HG02973 (cell line): ENCODE measurements at regions not wholly inside any gene's neighbourhood (a gene's known extent, or its start where the extent isn't known, plus 50 kb on each side); places are given as distances from the start of the nearest gene placed in this dataset.
"Not testable (repeated sequence)": the region's sequence is repeated elsewhere in the genome, so short reads cannot be mapped to it uniquely, and the experiment has no call there.

ENCODE experiments used
- ATAC-seq: cut with Tn5 transposase; IDR thresholded peaks from one replicate; pipeline ENCODE4 v1.9.1; 2021; ENCODE audit warnings: moderate library complexity; ENCODE audit not compliant: unreplicated experiment

- no peak for ATAC-seq
These were observed 84.3 kb upstream of the HAND1 start for GRCh38 chr5:154562244-154562880.

DNA sequence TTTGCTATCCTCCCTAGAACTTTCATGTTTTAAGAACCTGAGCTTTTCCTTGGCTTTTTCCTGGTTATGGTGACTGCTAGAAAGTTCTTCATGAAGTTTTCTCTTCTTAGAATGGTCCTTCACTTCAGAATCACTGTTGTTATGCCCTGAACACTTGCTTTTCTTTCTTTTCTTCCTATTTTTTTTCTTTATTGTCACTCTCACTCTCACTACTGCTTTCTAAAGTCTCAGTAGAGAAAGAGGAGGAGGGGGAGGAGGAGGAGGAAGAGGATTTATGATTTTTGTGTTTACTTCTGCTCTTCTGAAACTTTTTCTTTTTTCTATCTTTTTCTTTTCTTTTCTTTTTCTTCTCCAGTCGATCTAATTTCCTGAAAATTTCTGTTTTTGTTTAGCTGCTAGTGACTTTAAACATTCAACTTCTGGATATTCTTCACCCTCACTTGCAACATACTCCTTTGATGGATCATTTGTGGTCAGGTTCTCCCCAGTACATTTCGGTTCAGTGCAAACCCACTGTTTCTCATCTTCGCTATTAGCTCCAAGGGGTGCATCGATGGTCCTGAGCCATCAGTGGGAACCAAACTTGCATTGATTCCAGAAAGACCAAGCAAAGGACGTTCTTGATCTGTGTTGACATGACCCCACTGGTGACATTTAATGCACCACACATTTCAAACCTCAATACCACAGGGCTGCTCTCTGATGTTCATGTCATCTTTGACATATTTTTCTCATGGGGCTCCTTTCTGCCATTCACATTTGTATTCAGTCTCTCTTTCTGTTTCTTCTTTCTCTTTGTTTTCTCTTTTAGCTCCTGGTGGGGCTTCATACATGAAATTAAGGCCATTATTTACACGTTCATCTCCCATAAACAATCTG, 81.6 kb upstream of the HAND1 start:
- ATAC-seq = no peak

DNA sequence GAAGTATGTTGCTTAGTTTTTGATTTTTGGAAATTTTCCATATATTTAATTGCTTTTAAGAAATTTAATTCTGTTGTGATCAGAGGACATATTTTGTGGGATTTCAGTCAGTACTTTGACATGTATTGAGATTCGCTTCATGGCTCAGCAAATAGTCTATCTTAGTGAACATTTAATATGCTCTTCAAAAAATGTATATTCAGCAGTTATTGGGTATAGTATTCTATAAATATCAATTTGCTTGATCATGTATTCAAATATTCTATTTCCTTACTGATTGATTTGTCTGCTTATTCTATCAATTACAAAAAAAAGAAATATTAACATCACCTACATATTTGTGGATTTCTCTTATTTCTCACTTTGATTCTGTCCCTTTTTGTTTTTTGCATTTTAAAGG, 79.5 kb upstream of the HAND1 start:
- no peak for ATAC-seq

- no peak for ATAC-seq
These were observed 69.5 kb upstream of the HAND1 start for GRCh38 chr5:154547551-154547950.

- ATAC-seq = no peak
These were observed 68.7 kb upstream of the HAND1 start for GRCh38 chr5:154546719-154547118.

DNA sequence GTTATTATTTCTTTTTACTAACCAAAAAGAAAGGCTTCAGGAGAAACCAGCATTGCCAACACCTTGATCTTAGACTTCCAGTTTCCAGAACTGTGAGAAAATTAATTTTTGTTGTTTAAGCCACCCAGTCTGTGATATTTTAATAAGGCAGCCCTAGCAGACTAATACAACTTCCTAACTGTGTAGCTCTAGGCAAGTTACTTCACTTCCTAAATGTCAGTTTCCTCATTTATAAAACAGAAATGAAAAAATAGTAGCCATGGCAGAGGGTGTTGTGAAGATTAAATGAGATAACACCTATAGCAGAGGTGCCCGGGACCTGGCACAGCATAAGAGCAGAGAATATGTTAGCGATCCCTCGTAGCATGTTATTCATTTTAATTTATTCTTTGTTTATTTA, 66.6 kb upstream of the HAND1 start:
- ATAC-seq = no peak

- no peak for ATAC-seq
These were observed 65.4 kb upstream of the HAND1 start for GRCh38 chr5:154543380-154543779.

DNA sequence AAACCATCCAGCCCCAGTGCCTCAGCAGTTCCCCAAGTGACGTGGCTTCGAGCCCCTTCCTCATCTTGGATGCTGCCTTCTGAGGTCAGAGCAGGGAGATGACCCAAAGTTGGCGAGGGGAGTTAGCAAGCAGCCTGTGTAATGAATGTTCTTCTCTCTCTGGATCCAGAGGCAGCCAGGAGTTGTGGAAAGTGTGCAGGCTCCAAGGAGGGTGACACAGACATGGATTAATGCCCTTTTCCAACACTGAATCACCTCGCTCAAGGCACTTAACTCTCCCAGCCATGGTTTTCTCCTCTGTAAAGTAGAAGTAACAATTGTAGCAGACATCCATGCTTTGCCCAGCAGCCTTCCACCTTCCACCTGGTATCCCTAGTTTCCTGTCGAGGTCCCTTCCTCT, 64.6 kb upstream of the HAND1 start:
- no peak for ATAC-seq

GRCh38 chr5:154542000-154542399, 64.0 kb upstream of the HAND1 start:
- no peak for ATAC-seq

GRCh38 chr5:154541553-154541952, 63.5 kb upstream of the HAND1 start:
- ATAC-seq = no peak

GRCh38 chr5:154540600-154540999, 62.6 kb upstream of the HAND1 start:
- no peak for ATAC-seq

DNA sequence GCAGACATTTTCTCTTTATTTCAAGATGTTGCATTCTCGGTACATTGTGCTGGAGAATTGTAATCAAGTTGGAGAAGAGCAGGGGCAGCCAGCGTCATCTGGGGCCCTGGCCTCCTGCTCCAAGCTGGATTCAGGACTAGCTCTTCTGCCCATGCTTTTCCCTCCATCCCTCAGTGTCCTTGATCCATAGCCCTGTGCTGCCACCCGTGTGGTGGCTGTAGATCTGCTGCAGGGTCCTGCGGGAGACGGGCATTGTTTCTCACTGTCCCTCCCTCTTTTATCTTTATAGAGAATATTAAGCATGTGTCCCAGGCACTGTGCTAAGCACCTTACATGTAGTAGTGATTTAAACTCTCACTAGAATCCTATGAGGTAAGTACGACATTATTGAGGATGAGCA, 60.5 kb upstream of the HAND1 start:
- no peak for ATAC-seq

GRCh38 chr5:154536439-154536838, 58.4 kb upstream of the HAND1 start:
- not testable (repeated sequence) for ATAC-seq

GRCh38 chr5:154535535-154535934, 57.5 kb upstream of the HAND1 start:
- ATAC-seq = no peak

DNA sequence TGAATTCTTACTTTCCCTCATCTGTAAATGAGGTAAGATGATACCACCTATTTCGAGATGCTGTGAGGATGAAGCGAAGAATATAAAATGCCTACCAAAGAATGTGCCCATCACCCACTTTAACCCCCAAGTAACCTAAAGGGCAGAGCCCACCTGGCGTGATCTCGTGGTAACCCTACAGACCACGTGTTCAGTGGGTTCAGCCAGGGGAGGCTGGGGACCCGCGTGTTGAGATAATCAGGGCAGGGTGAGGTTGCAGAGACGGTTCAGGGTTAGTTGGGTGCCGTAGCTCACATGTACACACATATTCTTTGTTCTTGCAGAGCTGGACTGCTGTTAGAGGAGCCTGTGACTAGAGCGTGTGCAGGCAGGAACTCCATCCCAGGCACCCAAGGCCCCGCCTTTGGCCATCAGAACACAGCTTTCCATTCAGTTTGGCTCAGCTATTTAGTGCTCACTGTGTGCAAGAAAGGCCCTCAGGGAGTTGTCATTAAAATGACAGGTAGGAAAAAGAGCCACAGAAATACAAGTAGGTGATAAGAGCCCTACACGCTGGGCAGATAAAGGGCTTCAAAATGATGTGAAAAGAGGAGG, 56.5 kb upstream of the HAND1 start:
- no peak for ATAC-seq

DNA sequence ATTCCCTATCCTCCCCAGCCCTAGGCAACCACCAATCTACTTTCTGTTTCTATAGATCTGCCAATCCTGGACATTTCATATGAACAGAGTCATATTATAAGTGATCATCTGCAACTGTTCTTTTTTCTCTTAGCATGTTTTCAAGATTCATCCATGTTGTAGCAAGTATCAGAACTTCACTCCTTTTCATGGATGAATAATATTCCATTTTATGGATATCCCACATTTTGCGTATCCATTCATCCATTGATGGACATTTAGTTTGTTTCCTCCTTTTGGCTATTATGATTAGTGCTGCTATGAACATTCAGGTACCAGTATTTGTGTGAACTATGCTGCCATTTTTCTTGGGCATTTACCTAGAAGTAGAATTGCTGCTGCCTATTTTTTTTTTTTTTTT, 51.3 kb upstream of the HAND1 start:
- no peak for ATAC-seq

GRCh38 chr5:154528005-154528594, 50.1 kb upstream of the HAND1 start:
- no peak for ATAC-seq
